GM12878 (cell line): ENCODE measurements at regions not wholly inside any gene's neighbourhood (a gene's known extent, or its start where the extent isn't known, plus 50 kb on each side); places are given as distances from the start of the nearest gene placed in this dataset.

Source experiments
- ATAC-seq: fragments of 200-7000 bp; cut with Tn5 transposase; 3 replicates; pipeline ENCODE4 v1.9.1; 2020; ENCODE audit warnings: mild to moderate bottlenecking, moderate library complexity
- BruUV-seq: library from RNA; stranded (reverse); fragments of 400-500 nt; replicated peaks from 2 replicates; lab custom pipeline; 2021; lab: Mats Ljungman, UMichigan
- CTCF ChIA-PET: fragments of 300-600 bp; sonication (Branson Sonifier 250); formaldehyde crosslinking; extraction: SDS; loops from one replicate; lab custom pipeline; 2021; ENCODE audit warnings: inconsistent platforms; lab: Yijun Ruan, JAX
- POLR2A ChIA-PET: fragments of 350-600 bp; formaldehyde crosslinking; extraction: SDS; loops from one replicate; lab custom pipeline; 2021; ENCODE audit warnings: inconsistent platforms; lab: Charles Lee
- RAD21 ChIA-PET: fragments of 300-600 bp; sonication (Branson Sonifier 250); formaldehyde crosslinking; loops from one replicate; lab custom pipeline; 2023; ENCODE audit warnings: antibody characterized with exemption; ENCODE audit not compliant: unreplicated experiment; lab: Charles Lee
- SMC1A ChIA-PET: fragments of 300-600 bp; sonication (Branson Sonifier 250); formaldehyde crosslinking; loops from one replicate; lab custom pipeline; 2023; ENCODE audit not compliant: unreplicated experiment, uncharacterized antibody; lab: Charles Lee
- DNase-seq: peaks from one replicate; pipeline ENCODE4 v3.0.0-alpha.2; 2011; ENCODE audit warnings: low read depth, low spot score
- FAIRE-seq: peaks from 3 replicates; lab custom pipeline; 2011; peaks lifted over from hg19 to GRCh38; lab: Jason Lieb, UNC
- H2AFZ ChIP-seq: 2 replicates; pipeline ENCODE4 v1.6.0; 2011; ENCODE audit warnings: low read depth, low read length, control low read depth; ENCODE audit not compliant: control insufficient read depth
- H3K27ac ChIP-seq: 2 replicates; pipeline ENCODE4 v1.5.1; 2011; ENCODE audit warnings: control low read depth; ENCODE audit not compliant: control insufficient read depth, insufficient read depth
- H3K27me3 ChIP-seq, 2 experiments: replicated peaks in 1 of 2; 2 replicates each; pipeline versions ENCODE4 v1.6.0 to v1.6.1; 2011; ENCODE audit warnings: low read length in 1 of 2; ENCODE audit not compliant: control insufficient read depth in 2 of 2, insufficient read depth in 2 of 2
- H3K36me3 ChIP-seq, 2 experiments: 2 replicates each; pipeline ENCODE4 v1.5.1; 2011; ENCODE audit warnings: low read length in 1 of 2; ENCODE audit not compliant: control insufficient read depth in 2 of 2, insufficient read depth in 2 of 2
- H3K4me1 ChIP-seq: 2 replicates; pipeline ENCODE4 v1.6.1; 2011; ENCODE audit warnings: mild to moderate bottlenecking, low read length, moderate library complexity, mixed read lengths; ENCODE audit not compliant: control insufficient read depth, insufficient read depth
- H3K4me2 ChIP-seq: 2 replicates; pipeline ENCODE4 v1.6.0; 2011; ENCODE audit warnings: control low read depth; ENCODE audit not compliant: control insufficient read depth, insufficient read depth
- H3K4me3 ChIP-seq: fragments of 200-600 bp; sonication (generic); 2 replicates; pipeline ENCODE4 v1.5.1; 2016
- H3K79me2 ChIP-seq: 2 replicates; pipeline ENCODE4 v1.6.0; 2011; ENCODE audit warnings: low read length; ENCODE audit not compliant: control insufficient read depth, insufficient read depth
- H3K9ac ChIP-seq: 2 replicates; pipeline ENCODE4 v1.8.0; 2011; ENCODE audit warnings: low read length, control low read depth, mixed read lengths; ENCODE audit not compliant: control insufficient read depth, insufficient read depth
- H3K9me3 ChIP-seq: replicated peaks from 3 replicates; pipeline ENCODE4 v1.5.1; 2011; ENCODE audit warnings: mild to moderate bottlenecking, low read length; ENCODE audit not compliant: control insufficient read depth, insufficient read depth
- H4K20me1 ChIP-seq: 2 replicates; pipeline ENCODE4 v1.6.0; 2011; ENCODE audit not compliant: control insufficient read depth, insufficient read depth
- BHLHE40 ChIP-seq, 2 experiments: fragments of 450-650 bp in 1 of 2; IDR thresholded peaks; 2 replicates each; pipeline ENCODE4 v1.6.1; 2011 to 2017; ENCODE audit warnings: low read depth in 2 of 2, borderline replicate concordance in 1 of 2, improper control_type of control experiment in 1 of 2, low read length in 1 of 2, mild to moderate bottlenecking in 1 of 2
- CEBPB ChIP-seq, 2 experiments: fragments of 150-350 bp in 1 of 2; IDR thresholded peaks; 2 replicates each; pipeline ENCODE4 v1.6.1; 2012 to 2014; ENCODE audit warnings: low read depth in 2 of 2, low read length in 2 of 2, borderline replicate concordance in 1 of 2, inconsistent platforms in 1 of 2
- CREB1 ChIP-seq: IDR thresholded peaks from 2 replicates; pipeline ENCODE4 v1.6.1; 2012; ENCODE audit warnings: low read depth, mild to moderate bottlenecking, inconsistent platforms
- DPF2 ChIP-seq: fragments of 450-650 bp; IDR thresholded peaks from 2 replicates; pipeline ENCODE4 v1.6.1; 2017; ENCODE audit warnings: mild to moderate bottlenecking
- ELK1 ChIP-seq: IDR thresholded peaks from 2 replicates; pipeline ENCODE4 v1.6.1; 2012; ENCODE audit warnings: low read depth, low read length, improper control_type of control experiment
- LARP7 ChIP-seq: fragments of 450-650 bp; IDR thresholded peaks from 2 replicates; pipeline ENCODE4 v1.6.1; 2017; ENCODE audit warnings: mild to moderate bottlenecking
- MEF2B ChIP-seq: fragments of 450-650 bp; IDR thresholded peaks from 2 replicates; pipeline ENCODE4 v1.6.1; 2018; ENCODE audit warnings: mild to moderate bottlenecking, moderate library complexity; ENCODE audit not compliant: partially characterized antibody, poor library complexity, severe bottlenecking
- MYB ChIP-seq: fragments of 150-350 bp; IDR thresholded peaks from 2 replicates; pipeline ENCODE4 v1.6.1; 2014; ENCODE audit warnings: mild to moderate bottlenecking, low read depth, low read length, borderline replicate concordance
- NFXL1 ChIP-seq: fragments of 450-650 bp; IDR thresholded peaks from 2 replicates; pipeline ENCODE4 v1.6.1; 2017; ENCODE audit warnings: antibody characterized with exemption, mild to moderate bottlenecking, borderline replicate concordance
- NR2F1 ChIP-seq: fragments of 450-650 bp; conservative IDR thresholded peaks from 2 replicates; pipeline ENCODE4 v1.6.1; 2017; ENCODE audit warnings: mild to moderate bottlenecking
- SIN3A ChIP-seq: IDR thresholded peaks from 2 replicates; pipeline ENCODE4 v1.6.1; 2012; ENCODE audit warnings: low read depth, low read length, improper control_type of control experiment
- TAF1 ChIP-seq: IDR thresholded peaks from 2 replicates; pipeline ENCODE4 v1.6.1; 2011; ENCODE audit warnings: mild to moderate bottlenecking, low read depth, low read length, borderline replicate concordance
- TCF3 ChIP-seq: IDR thresholded peaks from 2 replicates; pipeline ENCODE4 v1.6.1; 2012; ENCODE audit warnings: low read depth, mild to moderate bottlenecking, low read length, borderline replicate concordance; ENCODE audit not compliant: insufficient read depth
- YY1 ChIP-seq: IDR thresholded peaks from 2 replicates; pipeline ENCODE4 v1.6.1; 2011; ENCODE audit warnings: low read depth, mild to moderate bottlenecking, low read length
- ZBED1 ChIP-seq: IDR thresholded peaks from 2 replicates; pipeline ENCODE4 v1.6.1; 2016; ENCODE audit warnings: borderline replicate concordance
- WGBS: methylation state at CpG from one replicate; pipeline ENCODE4 v1.1.6; 2016; ENCODE audit warnings: low lambda C conversion rate; ENCODE audit not compliant: insufficient replicate concordance, insufficient coverage; ENCODE audit errors: missing lambda C conversion rate; 5-methylcytosine and 5-hydroxymethylcytosine counted together
- in situ Hi-C: fragments of 300-500 bp; cut with MboI; formaldehyde crosslinking; loops from 9 replicates; pipeline ENCODE4 v1.14.3; 2018; ENCODE audit warnings: mixed read lengths
- intact Hi-C: fragments of 100-400 bp; cut with micrococcal nuclease; formaldehyde crosslinking; loops from one replicate; pipeline ENCODE4 v1.14.2; 2022; ENCODE audit not compliant: unreplicated experiment

- in situ Hi-C loops: no loop called here
- DNase-seq: no peak
Observed at GRCh38 chr5:6903934-6904333, 190.7 kb downstream of the TENT4A start.

GRCh38 chr5:6904860-6905259 lies 191.6 kb downstream of the TENT4A start:
- Histone ChIP-seq H4K20me1 (no peaks in the 10 kb centered on the region; the same call in 1 of the 2 replicates), H3K9me3 (no peaks in the 10 kb centered on the region), H3K27ac (no peak overlapping the region), H3K4me2 (no peak overlapping the region), H2AFZ (no peak overlapping the region), H3K4me1 (no peaks in the 10 kb centered on the region), H3K9ac (no peak overlapping the region), H3K4me3 (no peak overlapping the region), H3K27me3 (0 out of 4 replicates have a peak, but pooled peaks cover 0 to 3% of the 10 kb centered on the region in 2 experiments), H3K36me3 (no peaks in the 10 kb centered on the region), H3K79me2 (no peaks in the 10 kb centered on the region)
- ChIA-PET SMC1A (no interaction called here), POLR2A (no interaction called here), RAD21 (no interaction called here), CTCF (no interaction called here)
- FAIRE-seq (no peak), DNase-seq (no peak), ATAC-seq (no peak)
- BruUV-seq: no TSS peak
- in situ Hi-C loops: no loop called here
- 48% methylated on average over 2 of the region's 2 CpGs for WGBS
- intact Hi-C loops: no loop called here
- TF ChIP-seq SIN3A (no peak), BHLHE40 (IDR thresholded peaks at IDR 0.05; ENCODE audit: borderline replicate concordance in 1 of 2, low read depth in 2 of 2, low read length in 1 of 2) (no peak), CEBPB (IDR thresholded peaks at IDR 0.05; ENCODE audit: borderline replicate concordance in 1 of 2, low read depth in 2 of 2, low read length in 2 of 2) (no peak), DPF2 (no peak), MEF2B (no peak), TCF3 (no peak), TAF1 (no peak), ZBED1 (no peak), CREB1 (no peak), NR2F1 (no peak), YY1 (no peak)

More at GRCh38 chr5:6903934-6904333, 190.7 kb downstream of the TENT4A start:
- H4K20me1 ChIP-seq: no peaks in the 10 kb centered on the region; the same call in 1 of the 2 replicates
- H3K27ac ChIP-seq: no peak overlapping the region
- no peaks in the 10 kb centered on the region for H3K79me2 ChIP-seq
- ATAC-seq (no peak), FAIRE-seq (no peak)
- WGBS: 0% methylated on average over 3 of the region's 3 CpGs
- TF ChIP-seq LARP7: no peak
- no peak for TF ChIP-seq ELK1
- no peak for TF ChIP-seq NFXL1
- no peak for TF ChIP-seq MYB
- ChIA-PET CTCF (no interaction called here), RAD21 (no interaction called here), SMC1A (no interaction called here), POLR2A (no interaction called here)
- no peaks in the 10 kb centered on the region for H3K4me1 ChIP-seq
- BruUV-seq: no TSS peak
- no peaks in the 10 kb centered on the region for H3K9me3 ChIP-seq
- no peak overlapping the region for H3K9ac ChIP-seq
- 0 out of 4 replicates have a peak, but pooled peaks cover 0 to 3% of the 10 kb centered on the region in 2 experiments for H3K27me3 ChIP-seq
- no peaks in the 10 kb centered on the region for H3K36me3 ChIP-seq
- H3K4me3 ChIP-seq: no peak overlapping the region
- intact Hi-C loops: no loop called here
- no peak overlapping the region for H3K4me2 ChIP-seq
- H2AFZ ChIP-seq: no peak overlapping the region
